H9 (cell line): ENCODE measurements at regions not wholly inside any gene's neighbourhood (a gene's known extent, or its start where the extent isn't known, plus 50 kb on each side); places are given as distances from the start of the nearest gene placed in this dataset.
A peak's percentile ranks its signal among the peaks of the same experiment; 100 is the strongest.

Source experiments
- DNase-seq: peaks from one replicate; pipeline ENCODE4 v3.0.0-alpha.2; 2017
- H2AFZ ChIP-seq: one replicate; pipeline ENCODE4 v1.6.1; 2013; ENCODE audit warnings: mild to moderate bottlenecking, low read length, control low read depth, moderate library complexity
- H2AK5ac ChIP-seq: 2 replicates; pipeline ENCODE4 v1.6.1; 2013; ENCODE audit warnings: low read length, control low read depth, mixed read lengths; ENCODE audit not compliant: insufficient read length
- H2BK120ac ChIP-seq: one replicate; pipeline ENCODE4 v1.6.1; 2013; ENCODE audit warnings: low read depth, mild to moderate bottlenecking, low read length, control low read depth, inconsistent platforms; ENCODE audit not compliant: poor library complexity, severe bottlenecking
- H2BK12ac ChIP-seq: 2 replicates; pipeline ENCODE4 v1.6.1; 2013; ENCODE audit warnings: low read length, control low read depth, mixed read lengths, low read depth; ENCODE audit not compliant: insufficient read length
- H2BK15ac ChIP-seq: 2 replicates; pipeline ENCODE4 v1.6.1; 2013; ENCODE audit warnings: low read depth, low read length, control low read depth
- H2BK20ac ChIP-seq: one replicate; pipeline ENCODE4 v1.6.1; 2013; ENCODE audit warnings: low read depth, mild to moderate bottlenecking, low read length, control low read depth, inconsistent platforms; ENCODE audit not compliant: poor library complexity, severe bottlenecking
- H2BK5ac ChIP-seq: 2 replicates; pipeline ENCODE4 v1.6.1; 2013; ENCODE audit warnings: low read length, control low read depth, mixed read lengths; ENCODE audit not compliant: insufficient read length
- H3K14ac ChIP-seq: 2 replicates; pipeline ENCODE4 v1.6.1; 2013; ENCODE audit warnings: low read length, control low read depth; ENCODE audit not compliant: insufficient read depth
- H3K18ac ChIP-seq: 2 replicates; pipeline ENCODE4 v1.6.1; 2013; ENCODE audit warnings: low read depth, mild to moderate bottlenecking, mixed read lengths, low read length, control low read depth; ENCODE audit not compliant: insufficient read length
- H3K23ac ChIP-seq: 2 replicates; pipeline ENCODE4 v1.6.1; 2013; ENCODE audit warnings: low read length, control low read depth, mixed read lengths, low read depth; ENCODE audit not compliant: insufficient read length
- H3K23me2 ChIP-seq: 2 replicates; pipeline ENCODE4 v1.6.1; 2013; ENCODE audit warnings: low read depth, mild to moderate bottlenecking, mixed read lengths, low read length, control low read depth; ENCODE audit not compliant: insufficient read length, poor library complexity, severe bottlenecking
- H3K27ac ChIP-seq: 2 replicates; pipeline ENCODE4 v1.5.1; 2013; ENCODE audit warnings: low read length, control low read depth, mixed read lengths, low read depth; ENCODE audit not compliant: insufficient read length
- H3K27me3 ChIP-seq: 2 replicates; pipeline ENCODE4 v1.6.1; 2013; ENCODE audit warnings: low read length, control low read depth, inconsistent platforms; ENCODE audit not compliant: insufficient read depth
- H3K4ac ChIP-seq: 2 replicates; pipeline ENCODE4 v1.6.1; 2013; ENCODE audit warnings: low read depth, mild to moderate bottlenecking, control low read depth, inconsistent platforms, low read length, moderate library complexity
- H3K4me1 ChIP-seq: 2 replicates; pipeline ENCODE4 v1.6.1; 2013; ENCODE audit warnings: low read length, control low read depth, inconsistent platforms; ENCODE audit not compliant: insufficient read depth
- H3K4me2 ChIP-seq: 2 replicates; pipeline ENCODE4 v1.6.1; 2013; ENCODE audit warnings: low read length, control low read depth, mixed read lengths; ENCODE audit not compliant: insufficient read length, insufficient read depth
- H3K56ac ChIP-seq: 2 replicates; pipeline ENCODE4 v1.6.1; 2013; ENCODE audit warnings: low read depth, mild to moderate bottlenecking, mixed read lengths, low read length, control low read depth; ENCODE audit not compliant: insufficient read length
- H3K79me1 ChIP-seq: 2 replicates; pipeline ENCODE4 v1.6.1; 2013; ENCODE audit warnings: low read depth, mild to moderate bottlenecking, moderate library complexity, low read length, control low read depth, inconsistent platforms; ENCODE audit not compliant: insufficient read depth, poor library complexity, severe bottlenecking
- H3K79me2 ChIP-seq: 2 replicates; pipeline ENCODE4 v1.6.1; 2013; ENCODE audit warnings: low read length, control low read depth, inconsistent platforms; ENCODE audit not compliant: insufficient read depth
- H3K9ac ChIP-seq: 2 replicates; pipeline ENCODE4 v1.6.1; 2013; ENCODE audit warnings: low read length, control low read depth, mixed read lengths; ENCODE audit not compliant: insufficient read length; ENCODE audit errors: extremely low read depth
- H3K9me3 ChIP-seq: one replicate; pipeline ENCODE4 v1.6.1; 2013; ENCODE audit warnings: low read depth, low read length, inconsistent platforms; ENCODE audit not compliant: control insufficient read depth
- H3T11ph ChIP-seq: one replicate; pipeline ENCODE4 v1.6.1; 2013; ENCODE audit warnings: mild to moderate bottlenecking, low read length, control low read depth, inconsistent platforms
- H4K20me1 ChIP-seq: one replicate; pipeline ENCODE4 v1.6.1; 2013; ENCODE audit not compliant: control insufficient read depth, insufficient read length, insufficient read depth
- H4K5ac ChIP-seq: 2 replicates; pipeline ENCODE4 v1.6.1; 2013; ENCODE audit warnings: low read depth, mild to moderate bottlenecking, mixed read lengths, low read length, control low read depth; ENCODE audit not compliant: insufficient read length
- H4K8ac ChIP-seq: replicated peaks from 2 replicates; pipeline ENCODE4 v1.6.1; 2013; ENCODE audit warnings: low read length, control low read depth, mixed read lengths, low read depth; ENCODE audit not compliant: insufficient read length
- H4K91ac ChIP-seq: 2 replicates; pipeline ENCODE4 v1.6.1; 2013; ENCODE audit warnings: low read depth, mild to moderate bottlenecking, moderate library complexity, mixed read lengths, low read length, control low read depth; ENCODE audit not compliant: insufficient read length
- H3K27ac Mint-ChIP-seq, 3 experiments: 2 replicates in 2 of 3; 3 replicates in 1 of 3; pipeline ENCODE4 v1.8.0; 2020 to 2021; ENCODE audit warnings: mixed read lengths in 3 of 3, mild to moderate bottlenecking in 1 of 3, moderate library complexity in 1 of 3
- H3K27me3 Mint-ChIP-seq: 2 replicates; pipeline ENCODE4 v1.8.0; 2021; ENCODE audit warnings: low read depth, mild to moderate bottlenecking, moderate library complexity, mixed read lengths
- H3K36me3 Mint-ChIP-seq, 3 experiments: 2 replicates in 2 of 3; 3 replicates in 1 of 3; pipeline ENCODE4 v1.8.0; 2020 to 2021; ENCODE audit warnings: low read depth in 3 of 3, mixed read lengths in 3 of 3; ENCODE audit not compliant: insufficient read depth in 1 of 3
- H3K4me1 Mint-ChIP-seq, 2 experiments: 2 replicates each; pipeline ENCODE4 v1.8.0; 2020; ENCODE audit warnings: mixed read lengths in 2 of 2
- H3K4me3 Mint-ChIP-seq, 2 experiments: 2 replicates in 1 of 2; 3 replicates in 1 of 2; pipeline ENCODE4 v1.8.0; 2020 to 2021; ENCODE audit warnings: mild to moderate bottlenecking in 2 of 2, mixed read lengths in 2 of 2, moderate library complexity in 1 of 2
- H3K9me3 Mint-ChIP-seq, 2 experiments: 2 replicates in 1 of 2; 3 replicates in 1 of 2; pipeline ENCODE4 v1.8.0; 2020; ENCODE audit warnings: mild to moderate bottlenecking in 2 of 2, mixed read lengths in 2 of 2, moderate library complexity in 1 of 2
- CTCF ChIP-seq: fragments of 200-600 bp; sonication (generic); conservative IDR thresholded peaks from 3 replicates; pipeline ENCODE4 v1.8.0; 2021; ENCODE audit warnings: antibody characterized with exemption, mild to moderate bottlenecking
- WGBS: extraction: QIAGEN DNeasy Blood & Tissue Kit; methylation state at CpG from one replicate; pipeline ENCODE4 v1.1.7; 2013; ENCODE audit warnings: missing lambda C conversion rate, low lambda C conversion rate, mixed read lengths; ENCODE audit not compliant: insufficient read length; ENCODE audit errors: extremely low coverage; 5-methylcytosine and 5-hydroxymethylcytosine counted together

- no peak for DNase-seq
- Histone ChIP-seq H3K18ac (peak overlapping the region; percentile 37), H3K27ac (no peak overlapping the region), H3K79me1 (no peaks in the 10 kb centered on the region), H3K23ac (no peak overlapping the region), H2BK12ac (no peak overlapping the region), H4K5ac (no peak overlapping the region), H3K4ac (no peak overlapping the region), H2BK5ac (no peak overlapping the region), H3T11ph (no peak overlapping the region), H2AFZ (no peak overlapping the region), H3K9ac (no peak overlapping the region), H3K4me2 (no peak overlapping the region), H4K8ac (no peak overlapping the region), H2BK20ac (no peak overlapping the region), H2AK5ac (no peak overlapping the region), H3K27me3 (no peaks in the 10 kb centered on the region), H2BK120ac (no peak overlapping the region), H3K79me2 (no peaks in the 10 kb centered on the region), H3K9me3 (no peaks in the 10 kb centered on the region), H2BK15ac (no peak overlapping the region), H3K14ac (no peak overlapping the region; the same call in 1 of the 2 replicates), H3K23me2 (no peaks in the 10 kb centered on the region), H4K91ac (no peak overlapping the region), H3K4me1 (no peaks in the 10 kb centered on the region), H3K56ac (no peak overlapping the region), H4K20me1 (no peaks in the 10 kb centered on the region)
- Mint-ChIP-seq H3K27ac (no peak overlapping the region), H3K4me1 (no peaks in the 10 kb centered on the region), H3K9me3 (no peaks in the 10 kb centered on the region), H3K27me3 (peaks cover 4% of the 10 kb centered on the region; the same call in 1 of the 2 replicates), H3K36me3 (no peaks in the 10 kb centered on the region; a peak in 1 of 7 replicates), H3K4me3 (no peak overlapping the region; a peak in 1 of 5 replicates)
- no CpG with 5 or more reads among the region's 9 CpGs for WGBS
- no peak for TF ChIP-seq CTCF
These were observed 93.1 kb upstream of the IKZF1 start for GRCh38 chr7:50211130-50212015.
